ENCODE measurements at regions not wholly inside any gene's neighbourhood (a gene's known extent, or its start where the extent isn't known, plus 50 kb on each side); places are given as distances from the start of the nearest gene placed in this dataset.

DNA sequence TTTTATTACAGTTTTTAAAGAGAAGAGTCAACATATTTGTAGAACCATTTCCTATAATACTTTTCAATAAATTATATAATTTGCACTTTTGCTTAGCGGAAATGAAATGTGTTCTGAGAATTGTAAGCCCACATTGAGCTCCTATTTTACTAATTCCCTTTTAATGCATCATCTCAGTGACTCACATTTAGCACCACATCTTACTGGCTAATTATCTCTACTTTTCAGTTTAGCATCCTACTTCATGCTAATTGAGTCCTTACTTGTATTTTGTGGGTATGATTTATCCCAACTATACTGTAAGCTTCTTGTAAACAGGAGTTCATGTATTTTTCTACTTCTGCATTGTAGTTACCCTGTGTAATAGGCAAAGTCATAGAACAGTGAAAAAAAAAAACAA is 67.5 kb downstream of the TMX1 start:
- no peak overlapping the region for H3K27ac ChIP-seq
- no peak for TF ChIP-seq CTCF (conservative IDR thresholded peaks at IDR 0.05)

- H3K27ac ChIP-seq: no peak overlapping the region
- TF ChIP-seq CTCF (conservative IDR thresholded peaks at IDR 0.05): no peak
Measured at GRCh38 chr14:51308866-51309265, 68.8 kb downstream of the TMX1 start.

DNA sequence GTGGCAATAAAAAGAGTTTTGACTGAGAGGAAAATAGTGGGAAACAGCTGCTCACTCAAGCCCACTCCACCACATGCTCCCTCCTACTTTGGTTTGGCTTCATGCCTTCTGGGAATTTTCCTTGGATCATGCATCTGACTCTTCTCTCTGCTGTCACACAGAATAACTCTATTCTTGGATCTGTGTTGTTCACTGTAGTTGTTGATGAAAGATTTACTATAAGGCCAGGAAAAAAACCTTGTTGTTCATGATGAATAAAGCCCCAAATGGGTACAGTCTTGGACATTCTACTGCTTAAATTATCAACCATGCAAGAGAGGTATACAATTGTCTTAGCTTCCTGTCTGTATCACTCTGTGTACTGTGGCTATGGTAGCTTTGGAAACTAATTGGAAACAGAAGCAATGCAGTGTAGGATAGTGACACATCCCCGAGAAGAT is 70.5 kb downstream of the TMX1 start:
- no peak for TF ChIP-seq CTCF (conservative IDR thresholded peaks at IDR 0.05)
- no peak overlapping the region for H3K27ac ChIP-seq

GRCh38 chr14:51314321-51315015 is 74.4 kb downstream of the TMX1 start:
- TF ChIP-seq CTCF (conservative IDR thresholded peaks at IDR 0.05): no peak
- no peak overlapping the region for H3K27ac ChIP-seq

DNA sequence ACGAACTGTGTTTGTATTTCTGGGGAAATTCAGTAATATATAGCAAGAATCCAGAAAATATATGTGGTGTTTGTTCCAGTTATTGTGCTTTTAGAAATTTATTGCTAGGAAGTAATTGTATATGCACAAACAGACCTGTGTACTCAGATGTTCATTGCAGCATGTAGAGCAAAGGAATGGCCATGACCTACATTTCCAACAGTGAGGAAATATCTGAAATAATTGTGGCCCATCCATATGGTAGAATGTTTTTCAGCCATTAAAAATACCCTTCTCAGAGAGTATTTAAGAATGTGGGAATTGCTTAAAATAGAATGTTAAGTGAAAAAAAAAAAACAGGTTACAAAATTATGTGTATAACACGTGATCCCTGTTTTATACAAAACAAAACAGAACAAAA is 77.3 kb downstream of the TMX1 start:
- TF ChIP-seq CTCF (conservative IDR thresholded peaks at IDR 0.05): no peak
- no peak overlapping the region for H3K27ac ChIP-seq

- no peak overlapping the region for H3K27ac ChIP-seq
- TF ChIP-seq CTCF (conservative IDR thresholded peaks at IDR 0.05): no peak
Measured at GRCh38 chr14:51318813-51319597, 79.0 kb downstream of the TMX1 start.

GRCh38 chr14:51321036-51321435 is 81.0 kb downstream of the TMX1 start:
- no peak for TF ChIP-seq CTCF (conservative IDR thresholded peaks at IDR 0.05)
- H3K27ac ChIP-seq: no peak overlapping the region

All from VCaP (cell line).